Head of caudate nucleus (tissue), 42 donors: ENCODE measurements at regions not wholly inside any gene's neighbourhood (a gene's known extent, or its start where the extent isn't known, plus 50 kb on each side); places are given as distances from the start of the nearest gene placed in this dataset.
"Not testable (repeated sequence)": the region's sequence is repeated elsewhere in the genome, so short reads cannot be mapped to it uniquely, and the experiment has no call there.

Experiments used
- DNase-seq, 42 donors: peaks; one replicate each; pipeline versions ENCODE4 v3.0.0 to v3.0.0-alpha.2; 2020 to 2021; ENCODE audit warnings: mixed read lengths in 7 of 42
- intact Hi-C: fragments of 100-400 bp; cut with DNase I; formaldehyde crosslinking; loops from one replicate; pipeline ENCODE4 v1.15.0; 2022

GRCh38 chr3:137820366-137820765 lies 56.3 kb downstream of the SOX14 start:
- no peak for DNase-seq
- intact Hi-C loops, result no loop called here

- intact Hi-C loops, result no loop called here
- no peak for DNase-seq
Measured at GRCh38 chr3:137835096-137835495, 71.0 kb downstream of the SOX14 start.

- intact Hi-C loops, result no loop called here
Measured at GRCh38 chr3:137845194-137845593, 81.1 kb downstream of the SOX14 start.

GRCh38 chr3:137845666-137846065 lies 81.6 kb downstream of the SOX14 start:
- no peak for DNase-seq
- intact Hi-C loops, result no loop called here

More at GRCh38 chr3:137845194-137845593, 81.1 kb downstream of the SOX14 start:
- DNase-seq, result no peak

GRCh38 chr3:137852391-137852830 lies 88.3 kb downstream of the SOX14 start:
- DNase-seq, result peak in 1 of 42 donors; percentile 36

GRCh38 chr3:137854533-137855261 lies 90.6 kb downstream of the SOX14 start:
- peak in 1 of 42 donors; percentile 47 for DNase-seq
- intact Hi-C loops, result no loop called here

More at GRCh38 chr3:137852391-137852830, 88.3 kb downstream of the SOX14 start:
- intact Hi-C loops, result no loop called here

- no peak for DNase-seq
- intact Hi-C loops, result no loop called here
Measured at GRCh38 chr3:137866001-137866400, 101.9 kb downstream of the SOX14 start.

GRCh38 chr3:137866933-137867332 lies 102.8 kb downstream of the SOX14 start:
- DNase-seq, result no peak
- intact Hi-C loops, result no loop called here

- no peak for DNase-seq
- intact Hi-C loops, result no loop called here
Measured at GRCh38 chr3:137867611-137868010, 103.5 kb downstream of the SOX14 start.

GRCh38 chr3:137869022-137869421 lies 104.9 kb downstream of the SOX14 start:
- intact Hi-C loops, result no loop called here
- no peak for DNase-seq

GRCh38 chr3:137872589-137872988 lies 108.5 kb downstream of the SOX14 start:
- DNase-seq, intact Hi-C loops: not testable (repeated sequence)

GRCh38 chr3:137896842-137897241 lies 113.1 kb upstream of the CLDN18 start:
- intact Hi-C loops, DNase-seq: not testable (repeated sequence)

GRCh38 chr3:137906985-137907649 lies 102.8 kb upstream of the CLDN18 start:
- intact Hi-C loops, result no loop called here
- DNase-seq, result no peak

GRCh38 chr3:137924628-137925027 lies 85.3 kb upstream of the CLDN18 start:
- no peak for DNase-seq
- intact Hi-C loops, result no loop called here

GRCh38 chr3:137925080-137925479 lies 84.9 kb upstream of the CLDN18 start:
- no peak for DNase-seq

GRCh38 chr3:137926991-137927390 lies 83.0 kb upstream of the CLDN18 start:
- no peak for DNase-seq
- intact Hi-C loops, result no loop called here

More at GRCh38 chr3:137925080-137925479, 84.9 kb upstream of the CLDN18 start:
- intact Hi-C loops, result no loop called here

GRCh38 chr3:137930976-137931375 lies 79.0 kb upstream of the CLDN18 start:
- no peak for DNase-seq
- intact Hi-C loops, result no loop called here

GRCh38 chr3:137938876-137939275 lies 71.1 kb upstream of the CLDN18 start:
- intact Hi-C loops, result no loop called here
- no peak for DNase-seq

GRCh38 chr3:137944593-137944992 lies 65.4 kb upstream of the CLDN18 start:
- intact Hi-C loops, result no loop called here
- DNase-seq, result no peak

GRCh38 chr3:137946356-137946973 lies 63.5 kb upstream of the CLDN18 start:
- intact Hi-C loops, result no loop called here
- DNase-seq, result peak in 40 of 42 donors; percentile 6 to 72 (median 30)
